ENCODE measurements at regions not wholly inside any gene's neighbourhood (a gene's known extent, or its start where the extent isn't known, plus 50 kb on each side); places are given as distances from the start of the nearest gene placed in this dataset.

DNA sequence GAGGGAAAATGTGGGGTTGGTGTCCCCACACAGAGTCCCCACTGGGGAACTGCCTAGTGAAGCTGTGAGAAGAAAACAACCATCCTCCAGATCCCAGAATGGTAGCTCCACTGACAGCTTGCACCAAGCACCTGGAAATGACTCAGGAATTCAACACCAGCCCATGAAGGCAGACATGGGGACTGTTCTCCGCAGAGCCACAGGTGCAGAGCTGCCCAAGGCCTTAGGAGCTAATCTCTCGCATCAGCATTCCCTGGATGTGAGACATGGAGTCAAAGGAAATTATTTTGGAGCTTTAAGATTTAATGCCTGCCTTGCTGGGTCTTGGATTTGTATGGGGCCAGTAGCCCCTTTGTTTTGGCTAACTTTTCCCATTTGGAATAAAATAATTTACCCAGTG is 367.9 kb downstream of the FAM133A start:
- DNase-seq = peak; percentile 58 to 68
- Histone ChIP-seq H4K8ac (ENCODE audit: low read depth, low read length) (no peak overlapping the region), H2AFZ (ENCODE audit: insufficient read depth, low read length, poor library complexity) (no peak overlapping the region), H3K18ac (ENCODE audit: low read length) (no peak overlapping the region), H2BK5ac (ENCODE audit: low read depth, low read length, poor library complexity) (no peak overlapping the region), H3K27ac (ENCODE audit: low read depth, low read length) (no peak overlapping the region), H3K36me3 (ENCODE audit: control insufficient read depth in 1 of 2, insufficient read depth in 2 of 2, low read length in 2 of 2) (no peaks in the 10 kb centered on the region), H3K79me1 (ENCODE audit: low read length) (no peaks in the 10 kb centered on the region), H3K27me3 (ENCODE audit: insufficient read depth, low read length) (no peaks in the 10 kb centered on the region), H2BK12ac (ENCODE audit: low read length) (no peak overlapping the region), H3K4me2 (ENCODE audit: low read length) (no peak overlapping the region), H2AK5ac (ENCODE audit: low read length) (no peak overlapping the region), H3K4me3 (ENCODE audit: low read depth, low read length) (no peak overlapping the region), H3K4me1 (ENCODE audit: control insufficient read depth in 1 of 2, insufficient read depth in 2 of 2, low read length in 2 of 2) (no peaks in the 10 kb centered on the region), H3K14ac (ENCODE audit: low read length) (no peak overlapping the region), H4K91ac (ENCODE audit: low read depth, low read length) (no peak overlapping the region), H3K23ac (ENCODE audit: low read length) (no peak overlapping the region), H3K4ac (ENCODE audit: low read depth, low read length) (no peak overlapping the region), H3K79me2 (ENCODE audit: control insufficient read depth, insufficient read depth, low read length, poor library complexity) (no peaks in the 10 kb centered on the region), H3K9me3 (ENCODE audit: insufficient read depth, low read depth, low read length) (no peaks in the 10 kb centered on the region), H3K9ac (ENCODE audit: low read length) (no peak overlapping the region), H4K12ac (ENCODE audit: low read depth, low read length) (no peak overlapping the region), H2BK120ac (ENCODE audit: insufficient read depth, low read length, poor library complexity) (no peak overlapping the region)
- no CpG with 5 or more reads among the region's 2 CpGs for WGBS (ENCODE audit: extremely low coverage, insufficient coverage, insufficient read length)

GRCh38 chrX:94045724-94046123 is 371.7 kb downstream of the FAM133A start:
- H3K4ac ChIP-seq (ENCODE audit: low read depth, low read length) = no peak overlapping the region
- H3K36me3 ChIP-seq (ENCODE audit: control insufficient read depth in 1 of 2, insufficient read depth in 2 of 2, low read length in 2 of 2) = no peaks in the 10 kb centered on the region
- no peak overlapping the region for H2BK12ac ChIP-seq (ENCODE audit: low read length)
- WGBS (ENCODE audit: extremely low coverage, insufficient coverage, insufficient read length) = no CpG with 5 or more reads among the region's 16 CpGs
- no peaks in the 10 kb centered on the region for H3K27me3 ChIP-seq (ENCODE audit: insufficient read depth, low read length)
- no peak overlapping the region for H3K4me3 ChIP-seq (ENCODE audit: low read depth, low read length)
- H4K91ac ChIP-seq (ENCODE audit: low read depth, low read length) = no peak overlapping the region
- H3K27ac ChIP-seq (ENCODE audit: low read depth, low read length) = no peak overlapping the region
- no peak for DNase-seq
- no peak overlapping the region for H3K18ac ChIP-seq (ENCODE audit: low read length)
- H3K9me3 ChIP-seq (ENCODE audit: insufficient read depth, low read depth, low read length) = no peaks in the 10 kb centered on the region
- no peak overlapping the region for H2BK120ac ChIP-seq (ENCODE audit: insufficient read depth, low read length, poor library complexity)
- H4K8ac ChIP-seq (ENCODE audit: low read depth, low read length) = no peak overlapping the region
- no peak overlapping the region for H2AFZ ChIP-seq (ENCODE audit: insufficient read depth, low read length, poor library complexity)
- H3K4me1 ChIP-seq (ENCODE audit: control insufficient read depth in 1 of 2, insufficient read depth in 2 of 2, low read length in 2 of 2) = no peaks in the 10 kb centered on the region
- H3K14ac ChIP-seq (ENCODE audit: low read length) = no peak overlapping the region
- no peak overlapping the region for H3K9ac ChIP-seq (ENCODE audit: low read length)
- no peak overlapping the region for H2BK5ac ChIP-seq (ENCODE audit: low read depth, low read length, poor library complexity)
- no peak overlapping the region for H4K12ac ChIP-seq (ENCODE audit: low read depth, low read length)
- H3K79me1 ChIP-seq (ENCODE audit: low read length) = no peaks in the 10 kb centered on the region
- H2AK5ac ChIP-seq (ENCODE audit: low read length) = no peak overlapping the region
- H3K79me2 ChIP-seq (ENCODE audit: control insufficient read depth, insufficient read depth, low read length, poor library complexity) = no peaks in the 10 kb centered on the region
- H3K23ac ChIP-seq (ENCODE audit: low read length) = no peak overlapping the region
- no peak overlapping the region for H3K4me2 ChIP-seq (ENCODE audit: low read length)

DNA sequence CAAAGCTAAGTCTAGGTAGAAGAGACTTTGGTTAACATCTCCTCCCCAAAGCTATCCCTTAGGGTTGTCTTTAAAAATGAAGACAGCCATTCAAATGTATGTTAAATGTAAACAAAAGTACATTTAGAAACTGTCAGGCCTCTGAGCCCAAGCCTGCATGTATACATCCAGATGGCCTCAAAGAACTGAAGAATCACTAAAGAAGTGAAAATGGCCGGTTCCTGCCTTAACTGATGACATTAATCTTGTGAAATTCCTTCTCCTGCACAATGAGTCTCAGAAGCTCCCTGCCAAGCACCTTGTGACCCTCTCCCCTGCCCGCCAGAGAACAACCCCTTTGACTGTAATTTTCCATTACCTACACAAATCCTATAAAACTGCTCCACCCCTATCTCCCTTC is 377.9 kb downstream of the FAM133A start:
- H3K23ac ChIP-seq (ENCODE audit: low read length) = no peak overlapping the region
- H2AK5ac ChIP-seq (ENCODE audit: low read length) = no peak overlapping the region
- no peak overlapping the region for H2BK120ac ChIP-seq (ENCODE audit: insufficient read depth, low read length, poor library complexity)
- no peak overlapping the region for H3K27ac ChIP-seq (ENCODE audit: low read depth, low read length)
- H2BK12ac ChIP-seq (ENCODE audit: low read length) = no peak overlapping the region
- H3K4me2 ChIP-seq (ENCODE audit: low read length) = no peak overlapping the region
- no peak overlapping the region for H4K8ac ChIP-seq (ENCODE audit: low read depth, low read length)
- no peaks in the 10 kb centered on the region for H3K79me2 ChIP-seq (ENCODE audit: control insufficient read depth, insufficient read depth, low read length, poor library complexity)
- no peak overlapping the region for H3K4ac ChIP-seq (ENCODE audit: low read depth, low read length)
- H4K91ac ChIP-seq (ENCODE audit: low read depth, low read length) = no peak overlapping the region
- no peak for DNase-seq
- H3K36me3 ChIP-seq (ENCODE audit: control insufficient read depth in 1 of 2, insufficient read depth in 2 of 2, low read length in 2 of 2) = no peaks in the 10 kb centered on the region
- H2BK5ac ChIP-seq (ENCODE audit: low read depth, low read length, poor library complexity) = no peak overlapping the region
- no peak overlapping the region for H4K12ac ChIP-seq (ENCODE audit: low read depth, low read length)
- H3K4me1 ChIP-seq (ENCODE audit: control insufficient read depth in 1 of 2, insufficient read depth in 2 of 2, low read length in 2 of 2) = no peaks in the 10 kb centered on the region
- H3K14ac ChIP-seq (ENCODE audit: low read length) = no peak overlapping the region
- no peak overlapping the region for H3K9ac ChIP-seq (ENCODE audit: low read length)
- H3K79me1 ChIP-seq (ENCODE audit: low read length) = no peaks in the 10 kb centered on the region
- H3K4me3 ChIP-seq (ENCODE audit: low read depth, low read length) = no peak overlapping the region
- no peak overlapping the region for H3K18ac ChIP-seq (ENCODE audit: low read length)
- H3K9me3 ChIP-seq (ENCODE audit: insufficient read depth, low read depth, low read length) = no peaks in the 10 kb centered on the region
- H3K27me3 ChIP-seq (ENCODE audit: insufficient read depth, low read length) = no peaks in the 10 kb centered on the region
- no CpG with 5 or more reads among the region's 2 CpGs for WGBS (ENCODE audit: extremely low coverage, insufficient coverage, insufficient read length)
- H2AFZ ChIP-seq (ENCODE audit: insufficient read depth, low read length, poor library complexity) = no peak overlapping the region

DNA sequence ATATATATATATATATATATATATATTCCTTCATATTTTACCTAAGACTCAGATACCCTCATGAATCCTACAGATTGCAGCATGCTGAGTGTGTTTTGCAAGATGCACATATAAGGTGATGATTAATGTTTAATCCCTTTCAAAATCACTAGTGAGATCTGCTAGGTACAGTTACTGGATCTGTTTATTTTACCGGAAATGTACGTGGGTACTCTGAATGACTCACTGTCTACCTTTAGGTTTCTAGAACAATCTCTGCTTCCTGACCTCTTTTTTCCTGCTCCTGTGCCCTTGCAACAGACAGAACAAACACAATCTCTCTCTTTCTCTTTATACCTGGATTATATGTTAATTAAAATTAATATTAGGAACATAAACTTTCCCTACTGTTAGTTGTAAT is 379.6 kb downstream of the FAM133A start:
- peak; percentile 46 to 59 for DNase-seq
- H3K9me3 ChIP-seq (ENCODE audit: insufficient read depth, low read depth, low read length) = no peaks in the 10 kb centered on the region
- H2BK5ac ChIP-seq (ENCODE audit: low read depth, low read length, poor library complexity) = no peak overlapping the region
- no peak overlapping the region for H3K4ac ChIP-seq (ENCODE audit: low read depth, low read length)
- H2BK120ac ChIP-seq (ENCODE audit: insufficient read depth, low read length, poor library complexity) = no peak overlapping the region
- no peak overlapping the region for H3K14ac ChIP-seq (ENCODE audit: low read length)
- no peak overlapping the region for H3K27ac ChIP-seq (ENCODE audit: low read depth, low read length)
- no peaks in the 10 kb centered on the region for H3K27me3 ChIP-seq (ENCODE audit: insufficient read depth, low read length)
- H3K4me1 ChIP-seq (ENCODE audit: control insufficient read depth in 1 of 2, insufficient read depth in 2 of 2, low read length in 2 of 2) = no peaks in the 10 kb centered on the region
- H4K12ac ChIP-seq (ENCODE audit: low read depth, low read length) = no peak overlapping the region
- no peak overlapping the region for H4K91ac ChIP-seq (ENCODE audit: low read depth, low read length)
- no peaks in the 10 kb centered on the region for H3K79me1 ChIP-seq (ENCODE audit: low read length)
- no peaks in the 10 kb centered on the region for H3K36me3 ChIP-seq (ENCODE audit: control insufficient read depth in 1 of 2, insufficient read depth in 2 of 2, low read length in 2 of 2)
- no peak overlapping the region for H2AK5ac ChIP-seq (ENCODE audit: low read length)
- H3K9ac ChIP-seq (ENCODE audit: low read length) = no peak overlapping the region
- no CpG with 5 or more reads among the region's 2 CpGs for WGBS (ENCODE audit: extremely low coverage, insufficient coverage, insufficient read length)
- no peak overlapping the region for H3K4me3 ChIP-seq (ENCODE audit: low read depth, low read length)
- no peak overlapping the region for H4K8ac ChIP-seq (ENCODE audit: low read depth, low read length)
- H3K79me2 ChIP-seq (ENCODE audit: control insufficient read depth, insufficient read depth, low read length, poor library complexity) = no peaks in the 10 kb centered on the region
- H3K18ac ChIP-seq (ENCODE audit: low read length) = no peak overlapping the region
- no peak overlapping the region for H3K23ac ChIP-seq (ENCODE audit: low read length)
- H2BK12ac ChIP-seq (ENCODE audit: low read length) = no peak overlapping the region
- H2AFZ ChIP-seq (ENCODE audit: insufficient read depth, low read length, poor library complexity) = no peak overlapping the region
- H3K4me2 ChIP-seq (ENCODE audit: low read length) = no peak overlapping the region

All from trophoblast cell (in vitro differentiated cells and primary cell).